WTC11 (cell line): ENCODE measurements at regions not wholly inside any gene's neighbourhood (a gene's known extent, or its start where the extent isn't known, plus 50 kb on each side); places are given as distances from the start of the nearest gene placed in this dataset.

ENCODE experiments used
- ATAC-seq: fragments of 200-7000 bp; cut with Tn5 transposase; 2 replicates; pipeline ENCODE4 v1.10.0; 2021; ENCODE audit warnings: mild to moderate bottlenecking, moderate library complexity
- CTCF ChIA-PET: fragments of 300-600 bp; sonication (Branson Sonifier 250); formaldehyde crosslinking; loops from one replicate; lab custom pipeline; 2021; ENCODE audit warnings: antibody characterized with exemption; lab: Charles Lee
- POLR2A ChIA-PET: fragments of 350-600 bp; sonication (Branson Sonifier 250); formaldehyde crosslinking; loops from one replicate; lab custom pipeline; 2021; ENCODE audit warnings: antibody characterized with exemption; lab: Charles Lee
- DNase-seq: peaks from one replicate; pipeline ENCODE4 v3.0.0; 2021; ENCODE audit warnings: low spot score
- H3K27ac Mint-ChIP-seq: 2 replicates; pipeline ENCODE4 v1.8.0; 2021; ENCODE audit warnings: mixed read lengths
- H3K27me3 Mint-ChIP-seq: 2 replicates; pipeline ENCODE4 v1.8.0; 2021; ENCODE audit warnings: low read depth, mild to moderate bottlenecking, moderate library complexity, mixed read lengths
- H3K36me3 Mint-ChIP-seq: 2 replicates; pipeline ENCODE4 v1.8.0; 2021; ENCODE audit warnings: mixed read lengths
- H3K4me1 Mint-ChIP-seq: 2 replicates; pipeline ENCODE4 v1.8.0; 2022; ENCODE audit warnings: mixed read lengths
- H3K4me3 Mint-ChIP-seq: 2 replicates; pipeline ENCODE4 v1.8.0; 2021; ENCODE audit warnings: mild to moderate bottlenecking, moderate library complexity, mixed read lengths
- H3K9me3 Mint-ChIP-seq: 2 replicates; pipeline ENCODE4 v1.8.0; 2021; ENCODE audit warnings: mixed read lengths
- CBFB ChIP-seq: sonication (generic); formaldehyde crosslinking; IDR thresholded peaks from 2 replicates; pipeline ENCODE4 v1.8.1; 2022; ENCODE audit warnings: mild to moderate bottlenecking, low read depth, missing genetic modification reagents
- E2F1 ChIP-seq: sonication (generic); formaldehyde crosslinking; IDR thresholded peaks from 2 replicates; pipeline ENCODE4 v1.8.0; 2022; ENCODE audit warnings: mild to moderate bottlenecking, missing genetic modification reagents
- FOXK1 ChIP-seq: sonication (generic); formaldehyde crosslinking; IDR thresholded peaks from 2 replicates; pipeline ENCODE4 v1.8.0; 2022; ENCODE audit warnings: mild to moderate bottlenecking, moderate library complexity, missing genetic modification reagents
- HMGA2 ChIP-seq: fragments of 250-450 bp; sonication (Bioruptor Pico); IDR thresholded peaks from 2 replicates; pipeline ENCODE4 v1.4.0; 2021; ENCODE audit warnings: mild to moderate bottlenecking, moderate library complexity
- MAX ChIP-seq: sonication (generic); formaldehyde crosslinking; IDR thresholded peaks from 2 replicates; pipeline ENCODE4 v1.8.0; 2022; ENCODE audit warnings: mild to moderate bottlenecking, missing genetic modification reagents
- MXD4 ChIP-seq: fragments of 250-450 bp; sonication (Bioruptor Pico); IDR thresholded peaks from 2 replicates; pipeline ENCODE4 v1.8.0; 2021; ENCODE audit warnings: mild to moderate bottlenecking, moderate library complexity, borderline replicate concordance
- SP1 ChIP-seq: sonication (generic); formaldehyde crosslinking; conservative IDR thresholded peaks from 2 replicates; pipeline ENCODE4 v1.8.1; 2022; ENCODE audit warnings: missing genetic modification reagents
- ZMAT4 ChIP-seq: fragments of 250-450 bp; sonication (Bioruptor Pico); IDR thresholded peaks from 2 replicates; pipeline ENCODE4 v1.9.0; 2021; ENCODE audit warnings: mild to moderate bottlenecking
- ZNF317 ChIP-seq: sonication (generic); formaldehyde crosslinking; IDR thresholded peaks from 2 replicates; pipeline ENCODE4 v1.8.1; 2023; ENCODE audit warnings: low read depth, mild to moderate bottlenecking, moderate library complexity, missing genetic modification reagents, borderline replicate concordance
- ZNF425 ChIP-seq: fragments of 250-450 bp; sonication (Bioruptor Pico); conservative IDR thresholded peaks from 2 replicates; pipeline ENCODE4 v1.9.0; 2021; ENCODE audit warnings: mild to moderate bottlenecking
- TF ChIP-seq, protein P1 (sequence below): sonication (generic); formaldehyde crosslinking; IDR thresholded peaks from 2 replicates; pipeline ENCODE4 v1.8.1; 2022; ENCODE audit warnings: mild to moderate bottlenecking, missing genetic modification reagents, moderate library complexity, borderline replicate concordance
- TF ChIP-seq, protein P2 (sequence below): sonication (generic); formaldehyde crosslinking; IDR thresholded peaks from 2 replicates; pipeline ENCODE4 v1.8.1; 2022; ENCODE audit warnings: mild to moderate bottlenecking, moderate library complexity, missing genetic modification reagents
- TF ChIP-seq, protein P3 (sequence below): sonication (generic); formaldehyde crosslinking; IDR thresholded peaks from 2 replicates; pipeline ENCODE4 v1.8.0; 2023; ENCODE audit warnings: missing genetic modification reagents, mild to moderate bottlenecking, borderline replicate concordance
- TF ChIP-seq, protein P4 (sequence below): sonication (generic); formaldehyde crosslinking; conservative IDR thresholded peaks from 2 replicates; pipeline ENCODE4 v1.8.1; 2023; ENCODE audit warnings: mild to moderate bottlenecking, low read depth, missing genetic modification reagents, moderate library complexity
- TF ChIP-seq, protein P5 (sequence below): sonication (generic); formaldehyde crosslinking; IDR thresholded peaks from 2 replicates; pipeline ENCODE4 v1.8.1; 2023; ENCODE audit warnings: mild to moderate bottlenecking, moderate library complexity, missing genetic modification reagents

GRCh38 chr3:182300266-182300665 lies 493.0 kb upstream of the ATP11B start:
- POLR2A ChIA-PET, result no interaction called here
- DNase-seq (no peak), ATAC-seq (no peak)
- Mint-ChIP-seq H3K27me3 (no peaks in the 10 kb centered on the region; the same call in 1 of the 2 replicates), H3K9me3 (no peaks in the 10 kb centered on the region), H3K27ac (no peak overlapping the region), H3K4me1 (no peaks in the 10 kb centered on the region), H3K36me3 (no peaks in the 10 kb centered on the region), H3K4me3 (no peak overlapping the region)
- TF ChIP-seq ZMAT4 (CRISPR knock-in tag), result no peak
- TF ChIP-seq MXD4 (CRISPR knock-in tag), result no peak
- TF ChIP-seq, protein P1, sequence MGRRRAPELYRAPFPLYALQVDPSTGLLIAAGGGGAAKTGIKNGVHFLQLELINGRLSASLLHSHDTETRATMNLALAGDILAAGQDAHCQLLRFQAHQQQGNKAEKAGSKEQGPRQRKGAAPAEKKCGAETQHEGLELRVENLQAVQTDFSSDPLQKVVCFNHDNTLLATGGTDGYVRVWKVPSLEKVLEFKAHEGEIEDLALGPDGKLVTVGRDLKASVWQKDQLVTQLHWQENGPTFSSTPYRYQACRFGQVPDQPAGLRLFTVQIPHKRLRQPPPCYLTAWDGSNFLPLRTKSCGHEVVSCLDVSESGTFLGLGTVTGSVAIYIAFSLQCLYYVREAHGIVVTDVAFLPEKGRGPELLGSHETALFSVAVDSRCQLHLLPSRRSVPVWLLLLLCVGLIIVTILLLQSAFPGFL (CRISPR knock-in tag), result no peak
- CTCF ChIA-PET, result no interaction called here

GRCh38 chr3:182303169-182303568 lies 490.1 kb upstream of the ATP11B start:
- no peak for ATAC-seq
- DNase-seq, result no peak
- H3K27ac Mint-ChIP-seq, result no peak overlapping the region
- ChIA-PET CTCF (no interaction called here), POLR2A (no interaction called here)
- no peaks in the 10 kb centered on the region for H3K36me3 Mint-ChIP-seq
- no peak overlapping the region for H3K4me3 Mint-ChIP-seq
- TF ChIP-seq ZNF425 (CRISPR knock-in tag), result no peak
- TF ChIP-seq MAX (CRISPR knock-in tag), result no peak
- TF ChIP-seq SP1 (CRISPR knock-in tag), result no peak
- TF ChIP-seq FOXK1, result no peak
- TF ChIP-seq, protein P2, sequence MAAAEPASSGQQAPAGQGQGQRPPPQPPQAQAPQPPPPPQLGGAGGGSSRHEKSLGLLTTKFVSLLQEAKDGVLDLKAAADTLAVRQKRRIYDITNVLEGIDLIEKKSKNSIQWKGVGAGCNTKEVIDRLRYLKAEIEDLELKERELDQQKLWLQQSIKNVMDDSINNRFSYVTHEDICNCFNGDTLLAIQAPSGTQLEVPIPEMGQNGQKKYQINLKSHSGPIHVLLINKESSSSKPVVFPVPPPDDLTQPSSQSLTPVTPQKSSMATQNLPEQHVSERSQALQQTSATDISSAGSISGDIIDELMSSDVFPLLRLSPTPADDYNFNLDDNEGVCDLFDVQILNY, result no peak
- TF ChIP-seq, protein P3, sequence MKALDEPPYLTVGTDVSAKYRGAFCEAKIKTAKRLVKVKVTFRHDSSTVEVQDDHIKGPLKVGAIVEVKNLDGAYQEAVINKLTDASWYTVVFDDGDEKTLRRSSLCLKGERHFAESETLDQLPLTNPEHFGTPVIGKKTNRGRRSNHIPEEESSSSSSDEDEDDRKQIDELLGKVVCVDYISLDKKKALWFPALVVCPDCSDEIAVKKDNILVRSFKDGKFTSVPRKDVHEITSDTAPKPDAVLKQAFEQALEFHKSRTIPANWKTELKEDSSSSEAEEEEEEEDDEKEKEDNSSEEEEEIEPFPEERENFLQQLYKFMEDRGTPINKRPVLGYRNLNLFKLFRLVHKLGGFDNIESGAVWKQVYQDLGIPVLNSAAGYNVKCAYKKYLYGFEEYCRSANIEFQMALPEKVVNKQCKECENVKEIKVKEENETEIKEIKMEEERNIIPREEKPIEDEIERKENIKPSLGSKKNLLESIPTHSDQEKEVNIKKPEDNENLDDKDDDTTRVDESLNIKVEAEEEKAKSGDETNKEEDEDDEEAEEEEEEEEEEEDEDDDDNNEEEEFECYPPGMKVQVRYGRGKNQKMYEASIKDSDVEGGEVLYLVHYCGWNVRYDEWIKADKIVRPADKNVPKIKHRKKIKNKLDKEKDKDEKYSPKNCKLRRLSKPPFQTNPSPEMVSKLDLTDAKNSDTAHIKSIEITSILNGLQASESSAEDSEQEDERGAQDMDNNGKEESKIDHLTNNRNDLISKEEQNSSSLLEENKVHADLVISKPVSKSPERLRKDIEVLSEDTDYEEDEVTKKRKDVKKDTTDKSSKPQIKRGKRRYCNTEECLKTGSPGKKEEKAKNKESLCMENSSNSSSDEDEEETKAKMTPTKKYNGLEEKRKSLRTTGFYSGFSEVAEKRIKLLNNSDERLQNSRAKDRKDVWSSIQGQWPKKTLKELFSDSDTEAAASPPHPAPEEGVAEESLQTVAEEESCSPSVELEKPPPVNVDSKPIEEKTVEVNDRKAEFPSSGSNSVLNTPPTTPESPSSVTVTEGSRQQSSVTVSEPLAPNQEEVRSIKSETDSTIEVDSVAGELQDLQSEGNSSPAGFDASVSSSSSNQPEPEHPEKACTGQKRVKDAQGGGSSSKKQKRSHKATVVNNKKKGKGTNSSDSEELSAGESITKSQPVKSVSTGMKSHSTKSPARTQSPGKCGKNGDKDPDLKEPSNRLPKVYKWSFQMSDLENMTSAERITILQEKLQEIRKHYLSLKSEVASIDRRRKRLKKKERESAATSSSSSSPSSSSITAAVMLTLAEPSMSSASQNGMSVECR (CRISPR knock-in tag), result no peak
- TF ChIP-seq E2F1 (CRISPR knock-in tag), result no peak
- no peak for TF ChIP-seq ZNF317 (CRISPR knock-in tag)
- TF ChIP-seq, protein P4, sequence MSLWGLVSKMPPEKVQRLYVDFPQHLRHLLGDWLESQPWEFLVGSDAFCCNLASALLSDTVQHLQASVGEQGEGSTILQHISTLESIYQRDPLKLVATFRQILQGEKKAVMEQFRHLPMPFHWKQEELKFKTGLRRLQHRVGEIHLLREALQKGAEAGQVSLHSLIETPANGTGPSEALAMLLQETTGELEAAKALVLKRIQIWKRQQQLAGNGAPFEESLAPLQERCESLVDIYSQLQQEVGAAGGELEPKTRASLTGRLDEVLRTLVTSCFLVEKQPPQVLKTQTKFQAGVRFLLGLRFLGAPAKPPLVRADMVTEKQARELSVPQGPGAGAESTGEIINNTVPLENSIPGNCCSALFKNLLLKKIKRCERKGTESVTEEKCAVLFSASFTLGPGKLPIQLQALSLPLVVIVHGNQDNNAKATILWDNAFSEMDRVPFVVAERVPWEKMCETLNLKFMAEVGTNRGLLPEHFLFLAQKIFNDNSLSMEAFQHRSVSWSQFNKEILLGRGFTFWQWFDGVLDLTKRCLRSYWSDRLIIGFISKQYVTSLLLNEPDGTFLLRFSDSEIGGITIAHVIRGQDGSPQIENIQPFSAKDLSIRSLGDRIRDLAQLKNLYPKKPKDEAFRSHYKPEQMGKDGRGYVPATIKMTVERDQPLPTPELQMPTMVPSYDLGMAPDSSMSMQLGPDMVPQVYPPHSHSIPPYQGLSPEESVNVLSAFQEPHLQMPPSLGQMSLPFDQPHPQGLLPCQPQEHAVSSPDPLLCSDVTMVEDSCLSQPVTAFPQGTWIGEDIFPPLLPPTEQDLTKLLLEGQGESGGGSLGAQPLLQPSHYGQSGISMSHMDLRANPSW, result no peak
- no peak for TF ChIP-seq CBFB (CRISPR knock-in tag)
- TF ChIP-seq, protein P5, sequence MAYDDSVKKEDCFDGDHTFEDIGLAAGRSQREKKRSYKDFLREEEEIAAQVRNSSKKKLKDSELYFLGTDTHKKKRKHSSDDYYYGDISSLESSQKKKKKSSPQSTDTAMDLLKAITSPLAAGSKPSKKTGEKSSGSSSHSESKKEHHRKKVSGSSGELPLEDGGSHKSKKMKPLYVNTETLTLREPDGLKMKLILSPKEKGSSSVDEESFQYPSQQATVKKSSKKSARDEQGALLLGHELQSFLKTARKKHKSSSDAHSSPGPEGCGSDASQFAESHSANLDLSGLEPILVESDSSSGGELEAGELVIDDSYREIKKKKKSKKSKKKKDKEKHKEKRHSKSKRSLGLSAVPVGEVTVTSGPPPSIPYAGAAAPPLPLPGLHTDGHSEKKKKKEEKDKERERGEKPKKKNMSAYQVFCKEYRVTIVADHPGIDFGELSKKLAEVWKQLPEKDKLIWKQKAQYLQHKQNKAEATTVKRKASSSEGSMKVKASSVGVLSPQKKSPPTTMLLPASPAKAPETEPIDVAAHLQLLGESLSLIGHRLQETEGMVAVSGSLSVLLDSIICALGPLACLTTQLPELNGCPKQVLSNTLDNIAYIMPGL, result no peak
- no peak for TF ChIP-seq MXD4 (CRISPR knock-in tag)
- TF ChIP-seq HMGA2 (CRISPR knock-in tag), result no peak
- H3K4me1 Mint-ChIP-seq, result peaks cover 8% of the 10 kb centered on the region
- H3K9me3 Mint-ChIP-seq, result no peaks in the 10 kb centered on the region
- H3K27me3 Mint-ChIP-seq, result no peaks in the 10 kb centered on the region
